Activated B cell treated with CpG ODN at 0.5 μM for 24 hours (primary cell): ENCODE measurements at regions not wholly inside any gene's neighbourhood (a gene's known extent, or its start where the extent isn't known, plus 50 kb on each side); places are given as distances from the start of the nearest gene placed in this dataset.

ENCODE experiments used
- ATAC-seq: fragments of 200-7000 bp; cut with Tn5 transposase; one replicate; pipeline ENCODE4 v1.10.0; 2021; ENCODE audit warnings: low read depth, mild to moderate bottlenecking, moderate library complexity
- CTCF ChIA-PET: fragments of 350-600 bp; sonication (Branson Sonifier 250); formaldehyde crosslinking; loops from one replicate; lab custom pipeline; 2021; ENCODE audit warnings: antibody characterized with exemption; lab: Charles Lee
- POLR2A ChIA-PET: fragments of 350-600 bp; sonication (Branson Sonifier 250); formaldehyde crosslinking; loops from one replicate; lab custom pipeline; 2021; ENCODE audit warnings: antibody characterized with exemption; lab: Charles Lee
- DNase-seq: peaks from one replicate; pipeline ENCODE4 v3.0.0; 2022
- H3K27ac Mint-ChIP-seq: one replicate; pipeline ENCODE4 v1.8.0; 2020; ENCODE audit warnings: mixed read lengths
- H3K27me3 Mint-ChIP-seq: one replicate; pipeline ENCODE4 v1.8.0; 2021; ENCODE audit warnings: mixed read lengths
- H3K36me3 Mint-ChIP-seq: one replicate; pipeline ENCODE4 v1.8.0; 2021; ENCODE audit warnings: low read depth, mixed read lengths
- H3K4me1 Mint-ChIP-seq: one replicate; pipeline ENCODE4 v1.8.0; 2021; ENCODE audit warnings: mixed read lengths
- H3K4me3 Mint-ChIP-seq: one replicate; pipeline ENCODE4 v1.8.0; 2020; ENCODE audit warnings: mild to moderate bottlenecking, mixed read lengths
- H3K9me3 Mint-ChIP-seq: one replicate; pipeline ENCODE4 v1.8.0; 2020; ENCODE audit warnings: mixed read lengths
- CTCF ChIP-seq: fragments of 200-600 bp; IDR thresholded peaks from one replicate; pipeline ENCODE4 v1.8.0; 2022; ENCODE audit warnings: antibody characterized with exemption, mild to moderate bottlenecking
- intact Hi-C: fragments of 100-400 bp; cut with micrococcal nuclease; formaldehyde crosslinking; loops from one replicate; pipeline ENCODE4 v1.15.1; 2024

DNA sequence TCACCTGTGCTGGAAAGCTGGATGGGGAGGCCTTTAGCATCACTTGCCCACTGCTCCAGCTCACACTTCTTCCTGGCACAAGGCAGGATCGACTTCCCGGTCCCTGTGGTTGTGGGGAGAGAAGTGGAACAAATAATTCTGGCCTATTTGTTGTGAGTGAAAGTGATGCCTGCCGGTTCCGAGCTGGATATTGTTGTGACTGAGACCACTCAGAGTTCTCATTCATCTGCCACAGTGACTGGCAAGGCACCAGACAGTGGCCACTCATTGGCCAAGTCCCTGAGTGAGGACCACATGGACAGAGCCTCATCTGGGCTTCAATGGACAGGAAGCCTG lies 191.9 kb downstream of the PTPRU start:
- Mint-ChIP-seq H3K4me3 (no peak overlapping the region), H3K27ac (no peak overlapping the region), H3K36me3 (no peaks in the 10 kb centered on the region), H3K27me3 (peaks cover 10% of the 10 kb centered on the region), H3K4me1 (no peaks in the 10 kb centered on the region), H3K9me3 (peaks cover 9% of the 10 kb centered on the region)
- ChIA-PET POLR2A (no interaction called here), CTCF (no interaction called here)
- intact Hi-C loops, result no loop called here
- DNase-seq (no peak), ATAC-seq (no peak)
- no peak for TF ChIP-seq CTCF

DNA sequence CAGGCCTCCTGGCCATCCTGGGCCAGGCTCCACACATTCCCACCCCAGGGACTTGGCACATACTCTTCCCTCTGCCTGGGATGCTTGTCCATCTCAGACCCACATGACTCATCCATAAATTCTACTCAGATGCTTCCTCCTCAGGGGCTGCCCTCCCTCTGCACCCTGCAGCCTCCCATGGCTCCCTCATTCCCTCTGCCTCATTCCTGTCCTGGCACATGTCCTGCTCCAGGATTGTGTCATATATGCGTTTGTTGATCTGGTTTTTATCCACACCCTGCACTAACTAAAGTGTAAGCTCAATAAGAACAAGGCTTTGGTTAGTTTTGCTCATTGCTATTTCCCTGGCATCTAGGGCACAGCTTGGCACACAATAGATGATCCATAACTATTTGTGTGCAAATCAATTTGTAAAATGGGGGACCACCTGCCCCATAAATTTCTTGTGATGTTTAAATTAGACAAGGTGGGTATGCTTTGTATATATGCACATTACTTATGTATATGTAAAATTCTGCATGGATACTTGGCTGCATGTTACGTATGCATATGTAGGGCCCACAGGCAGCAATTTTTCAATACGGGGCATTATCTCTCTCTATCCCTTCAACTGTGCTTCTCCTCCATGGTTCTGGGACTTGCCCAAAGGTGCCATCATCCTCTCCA lies 191.4 kb downstream of the PTPRU start:
- peaks cover 9% of the 10 kb centered on the region for H3K9me3 Mint-ChIP-seq
- ATAC-seq, result no peak
- intact Hi-C loops, result no loop called here
- DNase-seq, result no peak
- H3K36me3 Mint-ChIP-seq, result no peaks in the 10 kb centered on the region
- H3K4me3 Mint-ChIP-seq, result no peak overlapping the region
- CTCF ChIA-PET, result no interaction called here
- H3K27me3 Mint-ChIP-seq, result peaks cover 7% of the 10 kb centered on the region
- TF ChIP-seq CTCF, result no peak
- H3K27ac Mint-ChIP-seq, result no peak overlapping the region
- POLR2A ChIA-PET, result no interaction called here
- no peaks in the 10 kb centered on the region for H3K4me1 Mint-ChIP-seq

GRCh38 chr1:29426701-29427279 lies 190.5 kb downstream of the PTPRU start:
- H3K4me1 Mint-ChIP-seq, result no peaks in the 10 kb centered on the region

GRCh38 chr1:29425631-29426030 lies 189.3 kb downstream of the PTPRU start:
- H3K36me3 Mint-ChIP-seq, result no peaks in the 10 kb centered on the region
- H3K27ac Mint-ChIP-seq, result no peak overlapping the region
- no peak for DNase-seq
- no peak for ATAC-seq
- intact Hi-C loops, result no loop called here
- no peak overlapping the region for H3K4me3 Mint-ChIP-seq
- ChIA-PET CTCF (no interaction called here), POLR2A (no interaction called here)
- TF ChIP-seq CTCF, result no peak
- H3K27me3 Mint-ChIP-seq, result peaks cover 9% of the 10 kb centered on the region
- no peaks in the 10 kb centered on the region for H3K9me3 Mint-ChIP-seq
- H3K4me1 Mint-ChIP-seq, result no peaks in the 10 kb centered on the region

More at GRCh38 chr1:29426701-29427279, 190.5 kb downstream of the PTPRU start:
- no peaks in the 10 kb centered on the region for H3K36me3 Mint-ChIP-seq
- no peak overlapping the region for H3K27ac Mint-ChIP-seq
- DNase-seq (no peak), ATAC-seq (no peak)
- POLR2A ChIA-PET, result no interaction called here
- H3K4me3 Mint-ChIP-seq, result no peak overlapping the region
- intact Hi-C loops, result no loop called here
- CTCF ChIA-PET, result no interaction called here
- peaks cover 9% of the 10 kb centered on the region for H3K27me3 Mint-ChIP-seq
- TF ChIP-seq CTCF, result no peak
- peaks cover 8% of the 10 kb centered on the region for H3K9me3 Mint-ChIP-seq

DNA sequence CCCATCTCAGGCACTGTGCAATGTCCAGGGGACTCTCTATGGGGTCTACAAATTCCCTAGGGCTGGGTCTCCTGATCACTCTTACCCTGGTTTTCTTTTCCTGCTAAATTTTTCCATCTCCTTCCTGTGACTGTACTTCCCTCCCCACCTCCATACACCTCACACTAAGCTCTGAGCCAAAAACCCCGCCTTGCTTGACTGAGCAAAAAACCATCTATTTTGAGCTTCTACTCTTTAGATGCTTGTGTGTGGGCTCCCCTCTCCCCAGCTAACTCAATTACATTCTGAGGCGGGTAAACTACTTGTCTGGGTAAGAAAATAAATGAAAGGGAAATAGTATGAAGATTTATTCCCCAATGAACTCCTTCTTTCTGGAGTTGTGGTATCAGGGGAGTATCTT lies 187.9 kb downstream of the PTPRU start:
- no peaks in the 10 kb centered on the region for H3K9me3 Mint-ChIP-seq
- no peak for TF ChIP-seq CTCF
- no peak for ATAC-seq
- DNase-seq, result no peak
- no peaks in the 10 kb centered on the region for H3K36me3 Mint-ChIP-seq
- H3K27ac Mint-ChIP-seq, result no peak overlapping the region
- intact Hi-C loops, result no loop called here
- no peak overlapping the region for H3K4me3 Mint-ChIP-seq
- no peaks in the 10 kb centered on the region for H3K4me1 Mint-ChIP-seq
- peaks cover 9% of the 10 kb centered on the region for H3K27me3 Mint-ChIP-seq
- ChIA-PET CTCF (no interaction called here), POLR2A (interaction anchor here (0.7 kb wide), 1 partner anchor 87 kb away, joined by 3 read pairs; no protein-coding TSS in a partner anchor)
